Neural cell (in vitro differentiated cells): ENCODE measurements at regions not wholly inside any gene's neighbourhood (a gene's known extent, or its start where the extent isn't known, plus 50 kb on each side); places are given as distances from the start of the nearest gene placed in this dataset.

Experiments
- H2AFZ ChIP-seq: fragments of 200-600, 300-800 bp; sonication (generic), shearing (Covaris generic); 2 replicates; pipeline ENCODE4 v1.6.0; 2014; ENCODE audit warnings: low read depth, mild to moderate bottlenecking, antibody characterized with exemption, low read length, moderate library complexity
- H3F3A ChIP-seq: fragments of 200-600 bp; shearing (Covaris generic); 2 replicates; pipeline ENCODE4 v1.6.1; 2016; ENCODE audit warnings: mild to moderate bottlenecking, moderate library complexity, mixed read lengths, antibody characterized with exemption, low read length; ENCODE audit not compliant: insufficient read depth, poor library complexity, severe bottlenecking
- H3K27ac ChIP-seq: fragments of 200-600, 300-800 bp; sonication (generic), shearing (Covaris generic); 2 replicates; pipeline ENCODE4 v1.5.1; 2014; ENCODE audit warnings: mild to moderate bottlenecking, low read length, moderate library complexity
- H3K27me3 ChIP-seq: fragments of 300-800, 200-600 bp; sonication (generic), shearing (Covaris generic); 2 replicates; pipeline ENCODE4 v1.6.0; 2014; ENCODE audit warnings: mild to moderate bottlenecking, low read depth, low read length, moderate library complexity; ENCODE audit not compliant: insufficient read depth
- H3K36me3 ChIP-seq: fragments of 300-800, 200-600 bp; sonication (generic), shearing (Covaris generic); 2 replicates; pipeline ENCODE4 v1.5.1; 2014; ENCODE audit warnings: mild to moderate bottlenecking, antibody characterized with exemption, low read length, moderate library complexity; ENCODE audit not compliant: insufficient read depth
- H3K4me2 ChIP-seq: fragments of 300-800, 200-600 bp; sonication (generic), shearing (Covaris generic); 2 replicates; pipeline ENCODE4 v1.6.0; 2014; ENCODE audit warnings: mild to moderate bottlenecking, low read length
- H3K4me3 ChIP-seq: fragments of 300-800, 200-600 bp; sonication (generic), shearing (Covaris generic); 2 replicates; pipeline ENCODE4 v1.5.1; 2014; ENCODE audit warnings: mild to moderate bottlenecking, low read length, moderate library complexity
- H3K79me2 ChIP-seq: fragments of 200-600 bp; shearing (Covaris generic); replicated peaks from 2 replicates; pipeline ENCODE4 v1.6.0; 2014; ENCODE audit warnings: mild to moderate bottlenecking, low read length, moderate library complexity; ENCODE audit not compliant: insufficient read depth
- H3K9ac ChIP-seq: fragments of 300-800, 200-600 bp; sonication (generic), shearing (Covaris generic); 2 replicates; pipeline ENCODE4 v1.6.1; 2016; ENCODE audit warnings: mild to moderate bottlenecking, low read length, mixed read lengths
- H3K9me2 ChIP-seq: fragments of 200-600 bp; shearing (Covaris generic); 2 replicates; pipeline ENCODE4 v1.6.1; 2016; ENCODE audit warnings: mild to moderate bottlenecking, low read length, mixed read lengths; ENCODE audit not compliant: insufficient read depth
- H3K9me3 ChIP-seq: fragments of 200-600, 300-800 bp; sonication (generic), shearing (Covaris generic); 2 replicates; pipeline ENCODE4 v1.6.1; 2016; ENCODE audit warnings: mild to moderate bottlenecking, mixed run types, low read length, moderate library complexity, mixed read lengths
- H4K20me1 ChIP-seq: fragments of 200-600 bp; shearing (Covaris generic); 2 replicates; pipeline ENCODE4 v1.6.1; 2016; ENCODE audit warnings: mild to moderate bottlenecking, mixed run types; ENCODE audit not compliant: insufficient read depth
- EP300 ChIP-seq: fragments of 450-650 bp; conservative IDR thresholded peaks from 2 replicates; pipeline ENCODE4 v1.6.1; 2014; ENCODE audit warnings: antibody characterized with exemption, mild to moderate bottlenecking, moderate library complexity; ENCODE audit not compliant: poor library complexity, severe bottlenecking
- EZH2 ChIP-seq: fragments of 200-600, 300-800 bp; shearing (Covaris generic), sonication (generic); IDR thresholded peaks from 2 replicates; pipeline ENCODE4 v1.6.1; 2014; ENCODE audit warnings: antibody characterized with exemption, low read length, borderline replicate concordance, mild to moderate bottlenecking; ENCODE audit not compliant: insufficient read depth, poor library complexity, severe bottlenecking
- MXI1 ChIP-seq: fragments of 450-650 bp; conservative IDR thresholded peaks from 2 replicates; pipeline ENCODE4 v1.6.1; 2014; ENCODE audit warnings: antibody characterized with exemption, mild to moderate bottlenecking; ENCODE audit not compliant: poor library complexity, severe bottlenecking
- POLR2AphosphoS5 ChIP-seq: IDR thresholded peaks from 2 replicates; pipeline ENCODE4 v1.6.1; 2012
- RAD21 ChIP-seq: fragments of 450-650 bp; conservative IDR thresholded peaks from 2 replicates; pipeline ENCODE4 v1.6.1; 2014; ENCODE audit warnings: antibody characterized with exemption, mild to moderate bottlenecking, moderate library complexity
- SMC3 ChIP-seq: fragments of 450-650 bp; conservative IDR thresholded peaks from 2 replicates; pipeline ENCODE4 v1.6.1; 2014; ENCODE audit warnings: antibody characterized with exemption, mild to moderate bottlenecking, moderate library complexity; ENCODE audit not compliant: poor library complexity
- TAF1 ChIP-seq: IDR thresholded peaks from 2 replicates; pipeline ENCODE4 v1.6.1; 2012; ENCODE audit warnings: low read depth
- TF ChIP-seq, protein P1 (sequence below): fragments of 450-650 bp; IDR thresholded peaks from 2 replicates; pipeline ENCODE4 v1.5.1; 2014; ENCODE audit warnings: antibody characterized with exemption, mild to moderate bottlenecking, moderate library complexity; ENCODE audit not compliant: poor library complexity, severe bottlenecking
- TF ChIP-seq, protein P2 (sequence below): IDR thresholded peaks from 2 replicates; pipeline ENCODE4 v1.6.1; 2012; ENCODE audit warnings: borderline replicate concordance

- Histone ChIP-seq H3K4me2 (no peak overlapping the region), H3K9me2 (no peaks in the 10 kb centered on the region), H4K20me1 (no peaks in the 10 kb centered on the region), H3K27ac (no peak overlapping the region), H3K4me3 (no peak overlapping the region), H3K9me3 (no peaks in the 10 kb centered on the region), H3K9ac (no peak overlapping the region), H3K36me3 (no peaks in the 10 kb centered on the region), H3F3A (no peaks in the 10 kb centered on the region), H2AFZ (no peak overlapping the region), H3K79me2 (no peaks in the 10 kb centered on the region), H3K27me3 (no peaks in the 10 kb centered on the region)
- TF ChIP-seq MXI1 (no peak), EP300 (no peak), SMC3 (no peak), EZH2 (no peak), TAF1 (no peak), RAD21 (no peak), POLR2AphosphoS5 (no peak)
- TF ChIP-seq, protein P1, sequence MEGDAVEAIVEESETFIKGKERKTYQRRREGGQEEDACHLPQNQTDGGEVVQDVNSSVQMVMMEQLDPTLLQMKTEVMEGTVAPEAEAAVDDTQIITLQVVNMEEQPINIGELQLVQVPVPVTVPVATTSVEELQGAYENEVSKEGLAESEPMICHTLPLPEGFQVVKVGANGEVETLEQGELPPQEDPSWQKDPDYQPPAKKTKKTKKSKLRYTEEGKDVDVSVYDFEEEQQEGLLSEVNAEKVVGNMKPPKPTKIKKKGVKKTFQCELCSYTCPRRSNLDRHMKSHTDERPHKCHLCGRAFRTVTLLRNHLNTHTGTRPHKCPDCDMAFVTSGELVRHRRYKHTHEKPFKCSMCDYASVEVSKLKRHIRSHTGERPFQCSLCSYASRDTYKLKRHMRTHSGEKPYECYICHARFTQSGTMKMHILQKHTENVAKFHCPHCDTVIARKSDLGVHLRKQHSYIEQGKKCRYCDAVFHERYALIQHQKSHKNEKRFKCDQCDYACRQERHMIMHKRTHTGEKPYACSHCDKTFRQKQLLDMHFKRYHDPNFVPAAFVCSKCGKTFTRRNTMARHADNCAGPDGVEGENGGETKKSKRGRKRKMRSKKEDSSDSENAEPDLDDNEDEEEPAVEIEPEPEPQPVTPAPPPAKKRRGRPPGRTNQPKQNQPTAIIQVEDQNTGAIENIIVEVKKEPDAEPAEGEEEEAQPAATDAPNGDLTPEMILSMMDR, result no peak
- TF ChIP-seq, protein P2, sequence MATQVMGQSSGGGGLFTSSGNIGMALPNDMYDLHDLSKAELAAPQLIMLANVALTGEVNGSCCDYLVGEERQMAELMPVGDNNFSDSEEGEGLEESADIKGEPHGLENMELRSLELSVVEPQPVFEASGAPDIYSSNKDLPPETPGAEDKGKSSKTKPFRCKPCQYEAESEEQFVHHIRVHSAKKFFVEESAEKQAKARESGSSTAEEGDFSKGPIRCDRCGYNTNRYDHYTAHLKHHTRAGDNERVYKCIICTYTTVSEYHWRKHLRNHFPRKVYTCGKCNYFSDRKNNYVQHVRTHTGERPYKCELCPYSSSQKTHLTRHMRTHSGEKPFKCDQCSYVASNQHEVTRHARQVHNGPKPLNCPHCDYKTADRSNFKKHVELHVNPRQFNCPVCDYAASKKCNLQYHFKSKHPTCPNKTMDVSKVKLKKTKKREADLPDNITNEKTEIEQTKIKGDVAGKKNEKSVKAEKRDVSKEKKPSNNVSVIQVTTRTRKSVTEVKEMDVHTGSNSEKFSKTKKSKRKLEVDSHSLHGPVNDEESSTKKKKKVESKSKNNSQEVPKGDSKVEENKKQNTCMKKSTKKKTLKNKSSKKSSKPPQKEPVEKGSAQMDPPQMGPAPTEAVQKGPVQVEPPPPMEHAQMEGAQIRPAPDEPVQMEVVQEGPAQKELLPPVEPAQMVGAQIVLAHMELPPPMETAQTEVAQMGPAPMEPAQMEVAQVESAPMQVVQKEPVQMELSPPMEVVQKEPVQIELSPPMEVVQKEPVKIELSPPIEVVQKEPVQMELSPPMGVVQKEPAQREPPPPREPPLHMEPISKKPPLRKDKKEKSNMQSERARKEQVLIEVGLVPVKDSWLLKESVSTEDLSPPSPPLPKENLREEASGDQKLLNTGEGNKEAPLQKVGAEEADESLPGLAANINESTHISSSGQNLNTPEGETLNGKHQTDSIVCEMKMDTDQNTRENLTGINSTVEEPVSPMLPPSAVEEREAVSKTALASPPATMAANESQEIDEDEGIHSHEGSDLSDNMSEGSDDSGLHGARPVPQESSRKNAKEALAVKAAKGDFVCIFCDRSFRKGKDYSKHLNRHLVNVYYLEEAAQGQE, result no peak
These were observed 170.5 kb upstream of the NETO1 start for GRCh38 chr18:73038336-73038735.

- Histone ChIP-seq H3K9me2 (no peaks in the 10 kb centered on the region), H3K9ac (no peak overlapping the region), H3F3A (no peaks in the 10 kb centered on the region), H4K20me1 (no peaks in the 10 kb centered on the region), H3K4me2 (no peak overlapping the region), H3K4me3 (no peak overlapping the region), H3K9me3 (no peaks in the 10 kb centered on the region), H3K27ac (no peak overlapping the region), H3K27me3 (no peaks in the 10 kb centered on the region), H2AFZ (no peak overlapping the region), H3K36me3 (no peaks in the 10 kb centered on the region), H3K79me2 (no peaks in the 10 kb centered on the region)
- TF ChIP-seq EP300 (no peak), SMC3 (no peak), MXI1 (no peak), TAF1 (no peak), POLR2AphosphoS5 (no peak), EZH2 (no peak), RAD21 (no peak)
- TF ChIP-seq, protein P2, result no peak
- TF ChIP-seq, protein P1, result no peak
These were observed 156.2 kb upstream of the NETO1 start for GRCh38 chr18:73023975-73024374.
